HCT116 (cell line): ENCODE measurements at regions not wholly inside any gene's neighbourhood (a gene's known extent, or its start where the extent isn't known, plus 50 kb on each side); places are given as distances from the start of the nearest gene placed in this dataset.

Experiments used
- ATAC-seq: fragments of 200-7000 bp; cut with Tn5 transposase; 2 replicates; pipeline ENCODE4 v1.9.1; 2020; ENCODE audit warnings: mild to moderate bottlenecking, moderate library complexity
- BruUV-seq: library from RNA; stranded (reverse); fragments of 400-500 nt; replicated peaks from 2 replicates; lab custom pipeline; 2021; lab: Mats Ljungman, UMichigan
- CTCF ChIA-PET: fragments of 300-600 bp; sonication (Branson Sonifier 250); formaldehyde crosslinking; loops from one replicate; lab custom pipeline; 2021; ENCODE audit warnings: antibody characterized with exemption; lab: Charles Lee
- POLR2A ChIA-PET: fragments of 300-600, 350-600 bp; sonication (Branson Sonifier 250); formaldehyde crosslinking; loops from one replicate; lab custom pipeline; 2021; ENCODE audit warnings: antibody characterized with exemption; lab: Charles Lee
- RAD21 ChIA-PET, 2 experiments: fragments of 300-600 bp; sonication (Branson Sonifier 250); formaldehyde crosslinking; loops; one replicate each; lab custom pipeline; 2023; ENCODE audit warnings: low total read pairs in 2 of 2; ENCODE audit not compliant: uncharacterized antibody in 2 of 2, unreplicated experiment in 2 of 2, low non-redundant PET in 1 of 2; lab: Charles Lee
- DNase-seq: peaks from one replicate; pipeline ENCODE4 v3.0.0-alpha.2; 2010; ENCODE audit warnings: low read depth, low spot score
- H2AFZ ChIP-seq: fragments of 200-600 bp; shearing (Covaris generic), sonication (generic); 2 replicates; pipeline ENCODE4 v1.6.1; 2017; ENCODE audit warnings: low read depth, mixed run types, mixed read lengths, antibody characterized with exemption, low read length; ENCODE audit not compliant: poor library complexity, severe bottlenecking
- H3K27ac ChIP-seq: 2 replicates; pipeline ENCODE4 v1.5.1; 2012; ENCODE audit warnings: low read depth, low read length
- H3K27me3 ChIP-seq: fragments of 200-600 bp; sonication (generic); 2 replicates; pipeline ENCODE4 v1.6.1; 2016; ENCODE audit warnings: mixed run types, low read length, mixed read lengths; ENCODE audit not compliant: insufficient read depth
- H3K36me3 ChIP-seq, 2 experiments: fragments of 200-500 bp in 1 of 2; fragments of 200-600 bp in 1 of 2; sonication (Bioruptor generic) in 1 of 2; sonication (generic) in 1 of 2; 2 replicates each; pipeline versions ENCODE4 v1.5.1 to v1.6.1; 2014 to 2016; ENCODE audit warnings: low read length in 2 of 2, inconsistent platforms in 1 of 2, mixed read lengths in 1 of 2, mixed run types in 1 of 2; ENCODE audit not compliant: insufficient read depth in 2 of 2, control insufficient read depth in 1 of 2
- H3K4me1 ChIP-seq, 2 experiments: fragments of 200-600 bp in 1 of 2; sonication (generic) in 1 of 2; 2 replicates each; pipeline versions ENCODE4 v1.5.1 to v1.6.1; 2012 to 2017; ENCODE audit warnings: low read length in 2 of 2, inconsistent platforms in 1 of 2, mild to moderate bottlenecking in 1 of 2, mixed read lengths in 1 of 2, mixed run types in 1 of 2, moderate library complexity in 1 of 2; ENCODE audit not compliant: insufficient read depth in 2 of 2, control insufficient read depth in 1 of 2
- H3K4me2 ChIP-seq: fragments of 200-600 bp; sonication (generic); 2 replicates; pipeline ENCODE4 v1.6.1; 2017; ENCODE audit warnings: mixed run types, low read length, mixed read lengths
- H3K4me3 ChIP-seq, 2 experiments: fragments of 200-600 bp in 1 of 2; sonication (generic) in 1 of 2; replicated peaks in 1 of 2; 2 replicates each; pipeline ENCODE4 v1.5.1; 2011 to 2016; ENCODE audit warnings: low read length in 2 of 2, control low read depth in 1 of 2, low read depth in 1 of 2, mild to moderate bottlenecking in 1 of 2, mixed read lengths in 1 of 2, mixed run types in 1 of 2
- H3K79me2 ChIP-seq: fragments of 200-600 bp; sonication (generic); 2 replicates; pipeline ENCODE4 v1.6.1; 2017; ENCODE audit warnings: mild to moderate bottlenecking, mixed run types, low read length, moderate library complexity, mixed read lengths; ENCODE audit not compliant: insufficient read depth
- H3K9ac ChIP-seq: fragments of 200-600 bp; sonication (generic); 2 replicates; pipeline ENCODE4 v1.6.1; 2016; ENCODE audit warnings: low read length, mixed read lengths
- H3K9me2 ChIP-seq: fragments of 200-600 bp; sonication (generic), shearing (Covaris generic); 2 replicates; pipeline ENCODE4 v1.6.1; 2017; ENCODE audit warnings: mixed run types, mild to moderate bottlenecking, moderate library complexity; ENCODE audit not compliant: insufficient read depth
- H3K9me3 ChIP-seq, 2 experiments: fragments of 200-500 bp in 1 of 2; fragments of 200-600 bp in 1 of 2; sonication (Bioruptor generic) in 1 of 2; sonication (generic) in 1 of 2; 2 replicates each; pipeline ENCODE4 v1.6.1; 2014 to 2017; ENCODE audit warnings: low read length in 2 of 2, mixed read lengths in 2 of 2, inconsistent platforms in 1 of 2, low read depth in 1 of 2, mild to moderate bottlenecking in 1 of 2, mixed run types in 1 of 2, moderate library complexity in 1 of 2; ENCODE audit not compliant: control insufficient read depth in 1 of 2, insufficient read depth in 1 of 2
- H4K20me1 ChIP-seq: fragments of 200-600 bp; sonication (generic), shearing (Covaris generic); 2 replicates; pipeline ENCODE4 v1.6.1; 2017; ENCODE audit warnings: mixed run types, mild to moderate bottlenecking, moderate library complexity; ENCODE audit not compliant: insufficient read depth
- CBX3 ChIP-seq: IDR thresholded peaks from 2 replicates; pipeline ENCODE4 v1.6.1; 2012; ENCODE audit warnings: low read depth
- CEBPB ChIP-seq: IDR thresholded peaks from 2 replicates; pipeline ENCODE4 v1.6.1; 2012; ENCODE audit warnings: low read depth
- JUND ChIP-seq: IDR thresholded peaks from 2 replicates; pipeline ENCODE4 v1.6.1; 2012
- RAD21 ChIP-seq: IDR thresholded peaks from 2 replicates; pipeline ENCODE4 v1.6.1; 2012; ENCODE audit warnings: low read depth, mild to moderate bottlenecking
- SRF ChIP-seq: IDR thresholded peaks from 2 replicates; pipeline ENCODE4 v1.6.1; 2012; ENCODE audit warnings: low read depth
- TCF7L2 ChIP-seq: IDR thresholded peaks from 2 replicates; pipeline ENCODE4 v1.7.0; 2011; ENCODE audit warnings: borderline replicate concordance, inconsistent platforms; ENCODE audit not compliant: insufficient read depth, insufficient read length; ENCODE audit errors: extremely low read depth
- YY1 ChIP-seq: IDR thresholded peaks from 2 replicates; pipeline ENCODE4 v1.6.1; 2011; ENCODE audit warnings: low read length, low read depth, moderate library complexity, mild to moderate bottlenecking; ENCODE audit not compliant: insufficient replicate concordance; ENCODE audit errors: extremely low read depth
- ZFX ChIP-seq: fragments of 450-650 bp; IDR thresholded peaks from 2 replicates; pipeline ENCODE4 v1.6.1; 2017
- ZNF274 ChIP-seq: fragments of 200-500 bp; sonication (Bioruptor generic); IDR thresholded peaks from 2 replicates; pipeline ENCODE4 v1.6.1; 2014; ENCODE audit warnings: mild to moderate bottlenecking, low read depth, low read length, inconsistent platforms
- intact Hi-C: fragments of 100-400 bp; cut with micrococcal nuclease; formaldehyde crosslinking; loops from 2 replicates; pipeline ENCODE4 v1.10.0; 2022
- TF ChIP-seq, protein P1 (sequence below): IDR thresholded peaks from 2 replicates; pipeline ENCODE4 v1.6.1; 2011; ENCODE audit warnings: mild to moderate bottlenecking, low read length, moderate library complexity; ENCODE audit not compliant: insufficient replicate concordance; ENCODE audit errors: extremely low read depth
- TF ChIP-seq, protein P2 (sequence below): IDR thresholded peaks from 2 replicates; pipeline ENCODE4 v1.6.1; 2012; ENCODE audit warnings: low read depth
- TF ChIP-seq, protein P3 (sequence below), 3 experiments: fragments of 200-600 bp in 1 of 3; sonication (generic) in 1 of 3; IDR thresholded peaks in 2 of 3; conservative IDR thresholded peaks in 1 of 3; 2 replicates each; pipeline ENCODE4 v1.5.1; 2012 to 2017; ENCODE audit warnings: low read depth in 2 of 3, low read length in 2 of 3, antibody characterized with exemption in 1 of 3, borderline replicate concordance in 1 of 3, control low read depth in 1 of 3, mild to moderate bottlenecking in 1 of 3, mixed read lengths in 1 of 3, mixed run types in 1 of 3, moderate library complexity in 1 of 3; ENCODE audit not compliant: insufficient read depth in 1 of 3

DNA sequence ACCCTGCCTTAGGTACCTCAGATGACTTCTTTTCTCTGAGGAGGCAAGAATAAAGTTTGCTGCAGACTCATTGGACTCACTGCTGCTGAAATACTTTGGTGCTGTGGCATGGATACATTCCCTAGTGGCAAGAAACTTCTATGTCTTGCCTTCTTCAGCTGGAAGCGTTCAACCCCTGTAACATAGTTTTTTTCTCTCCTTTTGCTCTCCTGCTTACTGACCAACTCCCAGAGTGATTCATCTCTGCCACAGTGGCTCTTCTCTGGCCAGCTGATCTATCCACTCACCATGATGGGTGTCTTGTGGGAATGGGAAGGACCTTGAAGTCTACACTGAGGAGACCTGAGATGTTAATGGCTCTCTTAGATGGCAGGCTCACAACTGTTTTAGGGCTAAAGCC, 309.3 kb upstream of the LRRTM4 start:
- H3K9ac ChIP-seq: no peak overlapping the region
- RAD21 ChIA-PET: no interaction called here
- TF ChIP-seq, protein P1, sequence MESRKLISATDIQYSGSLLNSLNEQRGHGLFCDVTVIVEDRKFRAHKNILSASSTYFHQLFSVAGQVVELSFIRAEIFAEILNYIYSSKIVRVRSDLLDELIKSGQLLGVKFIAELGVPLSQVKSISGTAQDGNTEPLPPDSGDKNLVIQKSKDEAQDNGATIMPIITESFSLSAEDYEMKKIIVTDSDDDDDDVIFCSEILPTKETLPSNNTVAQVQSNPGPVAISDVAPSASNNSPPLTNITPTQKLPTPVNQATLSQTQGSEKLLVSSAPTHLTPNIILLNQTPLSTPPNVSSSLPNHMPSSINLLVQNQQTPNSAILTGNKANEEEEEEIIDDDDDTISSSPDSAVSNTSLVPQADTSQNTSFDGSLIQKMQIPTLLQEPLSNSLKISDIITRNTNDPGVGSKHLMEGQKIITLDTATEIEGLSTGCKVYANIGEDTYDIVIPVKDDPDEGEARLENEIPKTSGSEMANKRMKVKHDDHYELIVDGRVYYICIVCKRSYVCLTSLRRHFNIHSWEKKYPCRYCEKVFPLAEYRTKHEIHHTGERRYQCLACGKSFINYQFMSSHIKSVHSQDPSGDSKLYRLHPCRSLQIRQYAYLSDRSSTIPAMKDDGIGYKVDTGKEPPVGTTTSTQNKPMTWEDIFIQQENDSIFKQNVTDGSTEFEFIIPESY: no peak
- TF ChIP-seq ZFX: no peak
- no peak for TF ChIP-seq CEBPB
- TF ChIP-seq, protein P2, sequence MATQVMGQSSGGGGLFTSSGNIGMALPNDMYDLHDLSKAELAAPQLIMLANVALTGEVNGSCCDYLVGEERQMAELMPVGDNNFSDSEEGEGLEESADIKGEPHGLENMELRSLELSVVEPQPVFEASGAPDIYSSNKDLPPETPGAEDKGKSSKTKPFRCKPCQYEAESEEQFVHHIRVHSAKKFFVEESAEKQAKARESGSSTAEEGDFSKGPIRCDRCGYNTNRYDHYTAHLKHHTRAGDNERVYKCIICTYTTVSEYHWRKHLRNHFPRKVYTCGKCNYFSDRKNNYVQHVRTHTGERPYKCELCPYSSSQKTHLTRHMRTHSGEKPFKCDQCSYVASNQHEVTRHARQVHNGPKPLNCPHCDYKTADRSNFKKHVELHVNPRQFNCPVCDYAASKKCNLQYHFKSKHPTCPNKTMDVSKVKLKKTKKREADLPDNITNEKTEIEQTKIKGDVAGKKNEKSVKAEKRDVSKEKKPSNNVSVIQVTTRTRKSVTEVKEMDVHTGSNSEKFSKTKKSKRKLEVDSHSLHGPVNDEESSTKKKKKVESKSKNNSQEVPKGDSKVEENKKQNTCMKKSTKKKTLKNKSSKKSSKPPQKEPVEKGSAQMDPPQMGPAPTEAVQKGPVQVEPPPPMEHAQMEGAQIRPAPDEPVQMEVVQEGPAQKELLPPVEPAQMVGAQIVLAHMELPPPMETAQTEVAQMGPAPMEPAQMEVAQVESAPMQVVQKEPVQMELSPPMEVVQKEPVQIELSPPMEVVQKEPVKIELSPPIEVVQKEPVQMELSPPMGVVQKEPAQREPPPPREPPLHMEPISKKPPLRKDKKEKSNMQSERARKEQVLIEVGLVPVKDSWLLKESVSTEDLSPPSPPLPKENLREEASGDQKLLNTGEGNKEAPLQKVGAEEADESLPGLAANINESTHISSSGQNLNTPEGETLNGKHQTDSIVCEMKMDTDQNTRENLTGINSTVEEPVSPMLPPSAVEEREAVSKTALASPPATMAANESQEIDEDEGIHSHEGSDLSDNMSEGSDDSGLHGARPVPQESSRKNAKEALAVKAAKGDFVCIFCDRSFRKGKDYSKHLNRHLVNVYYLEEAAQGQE: no peak
- TF ChIP-seq, protein P3, sequence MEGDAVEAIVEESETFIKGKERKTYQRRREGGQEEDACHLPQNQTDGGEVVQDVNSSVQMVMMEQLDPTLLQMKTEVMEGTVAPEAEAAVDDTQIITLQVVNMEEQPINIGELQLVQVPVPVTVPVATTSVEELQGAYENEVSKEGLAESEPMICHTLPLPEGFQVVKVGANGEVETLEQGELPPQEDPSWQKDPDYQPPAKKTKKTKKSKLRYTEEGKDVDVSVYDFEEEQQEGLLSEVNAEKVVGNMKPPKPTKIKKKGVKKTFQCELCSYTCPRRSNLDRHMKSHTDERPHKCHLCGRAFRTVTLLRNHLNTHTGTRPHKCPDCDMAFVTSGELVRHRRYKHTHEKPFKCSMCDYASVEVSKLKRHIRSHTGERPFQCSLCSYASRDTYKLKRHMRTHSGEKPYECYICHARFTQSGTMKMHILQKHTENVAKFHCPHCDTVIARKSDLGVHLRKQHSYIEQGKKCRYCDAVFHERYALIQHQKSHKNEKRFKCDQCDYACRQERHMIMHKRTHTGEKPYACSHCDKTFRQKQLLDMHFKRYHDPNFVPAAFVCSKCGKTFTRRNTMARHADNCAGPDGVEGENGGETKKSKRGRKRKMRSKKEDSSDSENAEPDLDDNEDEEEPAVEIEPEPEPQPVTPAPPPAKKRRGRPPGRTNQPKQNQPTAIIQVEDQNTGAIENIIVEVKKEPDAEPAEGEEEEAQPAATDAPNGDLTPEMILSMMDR (IDR thresholded peaks at IDR 0.05 in 2 of 3, conservative IDR thresholded peaks at IDR 0.05 in 1 of 3; ENCODE audit: borderline replicate concordance in 1 of 3, insufficient read depth in 1 of 3, low read depth in 2 of 3, low read length in 2 of 3): no peak
- no peak for TF ChIP-seq ZNF274
- no peak for TF ChIP-seq YY1
- no peak for TF ChIP-seq SRF
- no peak for TF ChIP-seq RAD21
- no peak for TF ChIP-seq JUND
- no peak for TF ChIP-seq CBX3
- TF ChIP-seq TCF7L2: no peak
- no peak overlapping the region for H3K4me2 ChIP-seq
- H4K20me1 ChIP-seq: no peaks in the 10 kb centered on the region
- DNase-seq (no peak), ATAC-seq (no peak)
- H3K27ac ChIP-seq: no peak overlapping the region
- H3K4me1 ChIP-seq: no peaks in the 10 kb centered on the region
- no peaks in the 10 kb centered on the region for H3K27me3 ChIP-seq
- H3K36me3 ChIP-seq: no peaks in the 10 kb centered on the region
- no peaks in the 10 kb centered on the region for H3K9me2 ChIP-seq
- intact Hi-C loops: no loop called here
- H3K9me3 ChIP-seq: peaks cover 21 to 38% of the 10 kb centered on the region in 2 experiments; a peak in 3 of 4 replicates
- H2AFZ ChIP-seq: no peak overlapping the region
- H3K79me2 ChIP-seq: no peaks in the 10 kb centered on the region
- CTCF ChIA-PET: no interaction called here
- POLR2A ChIA-PET: no interaction called here
- no TSS peak for BruUV-seq
- H3K4me3 ChIP-seq: no peak overlapping the region
